ENCODE measurements at regions not wholly inside any gene's neighbourhood (a gene's known extent, or its start where the extent isn't known, plus 50 kb on each side); places are given as distances from the start of the nearest gene placed in this dataset.
A peak's percentile ranks its signal among the peaks of the same experiment; 100 is the strongest.

DNA sequence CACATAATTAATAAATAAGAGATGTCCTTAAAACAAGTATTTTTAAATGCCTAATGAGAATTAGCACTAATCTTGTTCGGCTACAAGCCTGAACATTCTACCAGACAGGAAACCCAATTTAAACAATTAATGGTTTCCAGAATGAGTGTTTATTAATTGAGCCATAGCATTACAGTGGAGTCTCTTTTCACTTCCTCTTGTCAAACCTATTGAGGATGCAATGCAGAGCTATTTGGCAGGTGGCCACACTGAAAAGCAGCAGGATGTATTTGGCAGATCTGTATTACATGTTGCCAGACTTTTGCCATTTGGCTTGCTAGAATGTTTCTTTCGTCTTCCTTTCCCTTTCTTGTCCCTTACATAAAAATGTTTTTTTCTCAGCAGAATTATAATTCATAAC, 475.2 kb upstream of the MARCKS start:
- H3K4me3 ChIP-seq (replicated peaks in 1 of 2; ENCODE audit: low read depth in 2 of 2, low read length in 2 of 2) = no peak overlapping the region
- peak; percentile 68 to 91 for DNase-seq (ENCODE audit: low read depth in 2 of 2)
- TF ChIP-seq, protein P1, sequence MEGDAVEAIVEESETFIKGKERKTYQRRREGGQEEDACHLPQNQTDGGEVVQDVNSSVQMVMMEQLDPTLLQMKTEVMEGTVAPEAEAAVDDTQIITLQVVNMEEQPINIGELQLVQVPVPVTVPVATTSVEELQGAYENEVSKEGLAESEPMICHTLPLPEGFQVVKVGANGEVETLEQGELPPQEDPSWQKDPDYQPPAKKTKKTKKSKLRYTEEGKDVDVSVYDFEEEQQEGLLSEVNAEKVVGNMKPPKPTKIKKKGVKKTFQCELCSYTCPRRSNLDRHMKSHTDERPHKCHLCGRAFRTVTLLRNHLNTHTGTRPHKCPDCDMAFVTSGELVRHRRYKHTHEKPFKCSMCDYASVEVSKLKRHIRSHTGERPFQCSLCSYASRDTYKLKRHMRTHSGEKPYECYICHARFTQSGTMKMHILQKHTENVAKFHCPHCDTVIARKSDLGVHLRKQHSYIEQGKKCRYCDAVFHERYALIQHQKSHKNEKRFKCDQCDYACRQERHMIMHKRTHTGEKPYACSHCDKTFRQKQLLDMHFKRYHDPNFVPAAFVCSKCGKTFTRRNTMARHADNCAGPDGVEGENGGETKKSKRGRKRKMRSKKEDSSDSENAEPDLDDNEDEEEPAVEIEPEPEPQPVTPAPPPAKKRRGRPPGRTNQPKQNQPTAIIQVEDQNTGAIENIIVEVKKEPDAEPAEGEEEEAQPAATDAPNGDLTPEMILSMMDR (IDR thresholded peaks at IDR 0.05; ENCODE audit: low read depth, low read length) = no peak

DNA sequence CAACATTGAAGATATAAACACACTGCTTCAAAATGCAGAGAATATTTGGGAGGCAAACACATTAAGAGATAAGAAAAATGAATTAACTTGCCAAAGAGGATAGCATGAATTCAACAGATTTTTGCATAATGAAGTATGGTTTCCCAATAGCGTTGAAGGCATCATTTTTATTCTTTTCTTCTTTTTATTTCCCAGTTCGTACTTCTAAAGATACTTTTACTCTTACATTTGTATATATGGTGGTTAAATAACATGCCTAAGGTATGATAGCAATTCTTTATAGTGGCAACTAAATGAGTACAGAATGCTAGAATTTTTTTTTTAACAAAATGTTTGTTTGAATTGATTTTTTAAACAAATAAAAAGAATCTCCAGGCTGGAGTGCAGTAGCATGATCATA, 473.4 kb upstream of the MARCKS start:
- TF ChIP-seq, protein P1 (IDR thresholded peaks at IDR 0.05; ENCODE audit: low read depth, low read length) = no peak
- no peak for DNase-seq (ENCODE audit: low read depth in 2 of 2)
- no peak overlapping the region for H3K4me3 ChIP-seq (replicated peaks in 1 of 2; ENCODE audit: low read depth in 2 of 2, low read length in 2 of 2)

DNA sequence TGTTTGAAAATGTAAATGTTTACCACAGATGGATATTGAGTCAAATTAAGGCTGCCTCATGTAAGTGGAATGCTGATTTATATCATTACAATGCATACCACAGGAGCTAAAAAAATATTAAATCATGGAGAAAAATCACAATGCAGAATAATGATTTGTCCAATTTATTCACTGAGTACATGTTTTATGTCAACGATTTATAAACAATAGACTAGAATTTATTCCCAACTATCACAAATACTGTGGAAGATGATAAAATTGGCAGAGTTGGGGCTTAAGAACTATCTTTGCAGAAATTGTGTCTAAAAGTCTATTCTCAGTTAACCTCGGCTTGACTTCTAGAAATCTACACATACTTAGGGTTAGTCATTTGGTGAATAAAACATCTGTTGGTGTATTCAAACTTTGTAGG, 472.1 kb upstream of the MARCKS start:
- no peak overlapping the region for H3K4me3 ChIP-seq (replicated peaks in 1 of 2; ENCODE audit: low read depth in 2 of 2, low read length in 2 of 2)
- TF ChIP-seq, protein P1 (IDR thresholded peaks at IDR 0.05; ENCODE audit: low read depth, low read length) = no peak
- peak in 1 of 2 donors; percentile 68 for DNase-seq (ENCODE audit: low read depth in 2 of 2)

DNA sequence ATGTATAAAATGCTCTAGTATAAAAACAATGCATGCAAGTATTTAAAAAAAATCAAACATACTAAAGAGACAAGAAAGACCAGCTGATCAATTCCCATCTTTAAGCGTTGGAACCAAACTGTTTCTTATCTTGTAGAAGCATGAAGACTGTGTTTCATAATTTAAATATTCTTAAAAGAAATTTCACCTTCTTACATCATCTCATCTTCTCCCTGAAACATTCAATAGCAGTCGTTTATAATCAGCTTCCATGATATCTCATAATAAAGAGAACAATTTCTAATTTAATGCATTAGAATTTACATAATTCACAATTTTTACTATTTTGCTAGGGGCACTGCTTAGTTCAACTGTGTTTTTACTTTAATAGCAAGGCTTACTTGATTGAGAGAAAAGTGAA, 468.1 kb upstream of the MARCKS start:
- no peak for DNase-seq (ENCODE audit: low read depth in 2 of 2)
- TF ChIP-seq, protein P1 (IDR thresholded peaks at IDR 0.05; ENCODE audit: low read depth, low read length) = no peak
- no peak overlapping the region for H3K4me3 ChIP-seq (replicated peaks in 1 of 2; ENCODE audit: low read depth in 2 of 2, low read length in 2 of 2)

DNA sequence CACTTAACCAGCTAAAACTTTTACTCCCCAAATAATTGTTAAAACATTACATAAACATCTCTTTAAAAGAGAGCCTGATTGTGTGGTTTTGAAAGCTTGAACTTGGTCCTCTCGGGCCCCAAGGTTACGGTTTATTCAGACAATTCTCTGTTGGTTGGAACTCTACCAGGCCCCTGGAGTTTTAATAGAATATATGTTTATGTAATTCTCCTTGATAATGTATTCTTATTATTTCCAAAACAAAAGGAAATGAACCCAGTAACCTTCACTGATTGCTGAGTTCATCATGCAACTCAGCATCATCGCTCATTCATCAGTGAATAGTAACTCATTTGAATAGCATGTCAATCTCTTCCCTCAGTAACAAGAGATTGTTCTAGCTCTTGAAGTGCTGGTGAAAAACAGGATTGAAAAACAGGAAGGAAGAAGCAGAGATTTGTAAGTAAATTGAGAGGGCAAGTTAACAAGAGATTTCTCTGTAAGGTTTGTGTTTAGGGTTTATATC, 464.5 kb upstream of the MARCKS start:
- no peak for DNase-seq (ENCODE audit: low read depth in 2 of 2)
- H3K4me3 ChIP-seq (replicated peaks in 1 of 2; ENCODE audit: low read depth in 2 of 2, low read length in 2 of 2) = no peak overlapping the region
- TF ChIP-seq, protein P1 (IDR thresholded peaks at IDR 0.05; ENCODE audit: low read depth, low read length) = no peak

DNA sequence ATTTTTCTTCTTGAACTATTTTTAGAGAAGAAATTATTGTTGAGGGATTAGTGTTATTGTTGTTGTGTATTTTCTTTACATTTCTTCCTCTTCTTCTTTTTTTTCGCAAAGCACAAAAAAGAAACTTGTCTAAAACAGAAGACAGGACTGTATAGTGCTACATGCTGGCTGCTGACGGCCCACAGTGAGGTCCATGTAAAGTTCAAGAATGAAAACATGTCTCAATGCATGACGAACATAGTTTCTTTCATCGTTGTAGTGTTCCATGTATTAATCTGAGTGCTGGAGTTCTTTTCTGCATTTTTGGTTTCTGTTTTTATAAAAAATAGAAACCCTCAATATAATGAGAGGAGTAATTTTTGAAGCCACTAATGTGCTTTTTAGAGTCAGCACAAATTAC, 462.9 kb upstream of the MARCKS start:
- no peak for DNase-seq (ENCODE audit: low read depth in 2 of 2)
- TF ChIP-seq, protein P1 (IDR thresholded peaks at IDR 0.05; ENCODE audit: low read depth, low read length) = no peak
- no peak overlapping the region for H3K4me3 ChIP-seq (replicated peaks in 1 of 2; ENCODE audit: low read depth in 2 of 2, low read length in 2 of 2)

DNA sequence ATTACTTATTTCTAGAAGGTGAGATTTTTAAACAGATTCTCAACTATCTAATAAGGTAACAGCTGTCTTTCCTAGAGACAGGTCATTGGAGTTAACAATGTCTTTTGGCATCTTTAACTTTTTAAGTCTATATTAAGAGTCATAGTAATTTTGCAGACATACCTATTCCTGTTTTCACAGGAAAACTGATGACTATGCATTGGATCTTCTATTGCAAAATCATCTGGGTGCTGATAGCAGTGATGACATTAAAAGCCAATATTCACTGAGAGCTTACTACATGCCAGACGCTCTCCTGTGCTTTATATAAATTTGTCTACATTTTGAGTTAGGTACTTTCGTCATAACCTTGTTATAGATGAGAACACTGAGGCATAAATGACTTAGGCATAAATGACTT, 462.4 kb upstream of the MARCKS start:
- TF ChIP-seq, protein P1 (IDR thresholded peaks at IDR 0.05; ENCODE audit: low read depth, low read length) = no peak
- no peak for DNase-seq (ENCODE audit: low read depth in 2 of 2)
- H3K4me3 ChIP-seq (replicated peaks in 1 of 2; ENCODE audit: low read depth in 2 of 2, low read length in 2 of 2) = no peak overlapping the region

Data from cardiac fibroblast (primary cell).